ENCODE measurements at regions not wholly inside any gene's neighbourhood (a gene's known extent, or its start where the extent isn't known, plus 50 kb on each side); places are given as distances from the start of the nearest gene placed in this dataset.

DNA sequence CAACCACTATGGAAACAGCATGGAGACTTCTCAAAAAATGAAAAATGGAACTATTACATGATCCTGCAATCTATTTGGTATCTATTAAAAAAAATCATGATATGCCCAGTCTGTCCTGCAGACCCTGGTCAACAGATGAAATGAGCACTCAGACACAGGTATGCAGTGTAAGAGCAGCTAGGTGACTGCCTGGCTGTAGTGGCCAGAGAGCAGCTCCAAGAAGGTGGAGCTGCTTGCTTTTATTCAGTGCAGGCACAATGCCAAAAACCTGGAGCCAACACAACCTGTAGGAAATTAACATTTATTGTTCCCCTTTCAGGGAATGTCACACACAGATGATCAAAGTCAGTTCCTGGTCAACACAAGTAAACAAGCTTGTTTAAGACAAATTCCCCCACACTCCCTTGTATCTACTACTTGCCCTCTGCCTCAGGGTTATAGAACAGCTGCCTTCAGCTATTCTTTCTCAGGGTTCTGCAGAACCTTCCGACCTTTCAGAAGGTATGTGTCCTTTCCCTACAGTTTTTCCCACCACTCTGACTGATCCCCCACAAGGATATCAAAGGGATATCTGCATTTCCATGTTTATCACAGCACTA, 933.7 kb upstream of the SLITRK5 start:
- Mint-ChIP-seq H3K27ac (no peak overlapping the region), H3K4me3 (no peak overlapping the region), H3K4me1 (ENCODE audit: low read depth) (no peaks in the 10 kb centered on the region), H3K36me3 (ENCODE audit: low read depth) (no peaks in the 10 kb centered on the region), H3K9me3 (peaks cover 38% of the 10 kb centered on the region), H3K27me3 (ENCODE audit: low read depth) (no peaks in the 10 kb centered on the region)
- DNase-seq (ENCODE audit: low spot score): no peak

DNA sequence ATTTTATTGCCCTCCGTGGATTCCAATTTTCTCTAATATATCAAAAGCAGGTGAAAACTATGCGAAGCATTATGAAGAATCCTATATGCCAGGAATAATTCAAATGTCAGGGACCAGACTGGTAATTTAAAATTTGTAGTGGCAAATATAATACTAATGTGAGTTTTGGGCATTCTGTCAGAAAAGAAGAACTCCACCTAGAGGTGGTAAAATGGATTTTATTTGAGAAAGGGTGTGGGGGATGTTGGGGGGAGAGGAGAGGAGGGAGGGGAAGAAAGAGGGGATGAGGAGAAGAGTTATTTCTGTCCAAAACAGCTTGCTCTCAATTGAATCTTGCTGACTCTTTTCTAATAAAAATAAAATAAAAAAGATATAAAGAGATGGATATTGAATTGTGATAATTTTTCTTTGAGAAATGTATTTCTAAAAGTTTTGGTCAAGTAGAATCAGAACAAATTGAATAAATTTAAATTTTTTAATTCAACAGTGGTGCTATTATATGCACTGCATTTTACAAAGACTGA, 929.3 kb upstream of the SLITRK5 start:
- H3K9me3 Mint-ChIP-seq: peaks cover 26% of the 10 kb centered on the region
- no peaks in the 10 kb centered on the region for H3K27me3 Mint-ChIP-seq (ENCODE audit: low read depth)
- H3K36me3 Mint-ChIP-seq (ENCODE audit: low read depth): no peaks in the 10 kb centered on the region
- no peak for DNase-seq (ENCODE audit: low spot score)
- no peak overlapping the region for H3K27ac Mint-ChIP-seq
- no peak overlapping the region for H3K4me3 Mint-ChIP-seq
- no peaks in the 10 kb centered on the region for H3K4me1 Mint-ChIP-seq (ENCODE audit: low read depth)

DNA sequence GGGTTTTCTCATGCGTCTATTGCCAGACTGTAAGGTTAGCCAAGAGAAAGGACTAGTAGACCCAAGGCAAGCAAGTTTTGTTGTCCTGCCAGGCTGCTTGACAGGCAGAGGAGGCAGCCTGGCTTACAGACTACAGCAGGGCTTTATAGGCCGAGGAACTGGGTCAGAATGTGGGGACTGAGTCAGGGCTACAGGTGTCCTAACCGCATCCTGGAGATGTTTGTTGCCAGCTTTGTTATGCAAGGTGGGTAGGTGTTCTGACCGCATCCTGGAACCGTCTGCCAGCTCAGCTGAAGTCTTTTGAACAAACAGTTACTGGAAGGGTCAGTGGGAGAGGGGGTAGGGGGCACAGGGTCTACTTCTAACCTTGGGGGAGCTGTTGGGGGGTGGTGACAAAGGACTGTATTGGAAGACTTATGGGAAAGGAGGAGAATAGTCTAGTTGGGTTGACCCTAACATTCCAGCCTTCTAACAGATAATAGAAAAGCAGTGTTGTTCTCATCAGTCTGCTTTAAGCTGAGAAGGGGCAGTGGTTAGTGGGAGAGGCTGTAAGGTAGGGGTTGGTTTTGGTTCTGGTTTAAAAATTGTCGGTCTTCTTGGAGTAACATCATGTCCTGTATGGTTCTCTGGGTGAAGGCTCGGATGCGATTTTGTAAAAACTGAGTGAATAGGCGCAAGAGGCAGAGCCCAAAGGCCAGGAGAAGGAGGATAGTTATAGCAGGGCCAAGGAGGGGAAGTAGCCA, 913.8 kb upstream of the SLITRK5 start:
- no peaks in the 10 kb centered on the region for H3K27me3 Mint-ChIP-seq (ENCODE audit: low read depth)
- H3K36me3 Mint-ChIP-seq (ENCODE audit: low read depth): no peaks in the 10 kb centered on the region
- no peaks in the 10 kb centered on the region for H3K4me1 Mint-ChIP-seq (ENCODE audit: low read depth)
- DNase-seq (ENCODE audit: low spot score): no peak
- no peak overlapping the region for H3K4me3 Mint-ChIP-seq
- H3K9me3 Mint-ChIP-seq: peaks cover 41% of the 10 kb centered on the region
- H3K27ac Mint-ChIP-seq: no peak overlapping the region

GRCh38 chr13:86758116-86758515, 913.1 kb upstream of the SLITRK5 start:
- Mint-ChIP-seq H3K27ac (no peak overlapping the region), H3K4me1 (ENCODE audit: low read depth) (no peaks in the 10 kb centered on the region), H3K4me3 (no peak overlapping the region), H3K9me3 (peaks cover 48% of the 10 kb centered on the region), H3K27me3 (ENCODE audit: low read depth) (no peaks in the 10 kb centered on the region), H3K36me3 (ENCODE audit: low read depth) (no peaks in the 10 kb centered on the region)
- DNase-seq (ENCODE audit: low spot score): no peak

DNA sequence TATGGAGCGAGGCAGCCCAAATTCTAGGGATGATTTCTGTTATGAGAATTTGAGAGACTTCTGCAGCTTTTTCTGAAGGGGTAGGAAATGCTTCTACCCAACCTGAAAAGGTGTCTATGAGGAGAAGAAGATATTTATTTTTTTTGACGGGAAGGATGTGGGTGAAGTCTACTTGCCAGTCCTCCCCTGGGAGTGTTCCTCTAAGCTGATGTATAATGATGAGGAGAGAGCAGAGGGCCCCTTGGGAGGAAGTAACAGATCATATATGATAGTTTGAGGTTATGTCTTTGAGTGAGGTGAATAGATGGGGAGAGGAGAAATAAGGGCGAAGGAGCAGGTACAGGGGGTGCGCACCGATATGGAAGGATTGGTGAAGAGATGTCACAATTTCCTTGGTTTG, 910.6 kb upstream of the SLITRK5 start:
- peaks cover 66% of the 10 kb centered on the region for H3K9me3 Mint-ChIP-seq

DNA sequence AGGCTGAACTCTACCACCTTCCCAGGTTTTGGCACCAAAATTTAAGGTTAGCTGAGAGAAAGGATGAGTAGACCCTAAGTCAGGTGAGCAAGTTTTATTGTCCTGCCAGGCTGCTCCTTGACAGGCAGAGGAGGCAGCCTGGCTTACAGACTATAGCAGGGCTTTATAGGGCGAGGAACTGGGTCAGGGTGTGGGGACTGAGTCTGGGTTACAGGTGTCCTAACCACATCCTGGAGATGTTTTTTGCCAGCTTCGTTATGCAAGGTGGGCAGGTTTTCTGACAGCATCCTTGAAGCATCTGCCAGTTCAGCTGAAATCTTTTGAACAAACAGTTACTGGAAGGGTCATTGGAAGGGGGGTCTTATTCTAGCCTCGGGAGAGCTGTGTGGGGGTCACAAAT, 905.7 kb upstream of the SLITRK5 start:
- DNase-seq (ENCODE audit: low spot score): no peak
- Mint-ChIP-seq H3K4me1 (ENCODE audit: low read depth) (no peaks in the 10 kb centered on the region), H3K27me3 (ENCODE audit: low read depth) (no peaks in the 10 kb centered on the region), H3K27ac (no peak overlapping the region), H3K9me3 (peaks cover 56% of the 10 kb centered on the region), H3K4me3 (no peak overlapping the region), H3K36me3 (ENCODE audit: low read depth) (no peaks in the 10 kb centered on the region)

More for the DNA sequence above, 910.6 kb upstream of the SLITRK5 start:
- Mint-ChIP-seq H3K4me1 (ENCODE audit: low read depth) (no peaks in the 10 kb centered on the region), H3K27me3 (ENCODE audit: low read depth) (no peaks in the 10 kb centered on the region), H3K27ac (no peak overlapping the region), H3K4me3 (no peak overlapping the region), H3K36me3 (ENCODE audit: low read depth) (no peaks in the 10 kb centered on the region)
- no peak for DNase-seq (ENCODE audit: low spot score)

DNA sequence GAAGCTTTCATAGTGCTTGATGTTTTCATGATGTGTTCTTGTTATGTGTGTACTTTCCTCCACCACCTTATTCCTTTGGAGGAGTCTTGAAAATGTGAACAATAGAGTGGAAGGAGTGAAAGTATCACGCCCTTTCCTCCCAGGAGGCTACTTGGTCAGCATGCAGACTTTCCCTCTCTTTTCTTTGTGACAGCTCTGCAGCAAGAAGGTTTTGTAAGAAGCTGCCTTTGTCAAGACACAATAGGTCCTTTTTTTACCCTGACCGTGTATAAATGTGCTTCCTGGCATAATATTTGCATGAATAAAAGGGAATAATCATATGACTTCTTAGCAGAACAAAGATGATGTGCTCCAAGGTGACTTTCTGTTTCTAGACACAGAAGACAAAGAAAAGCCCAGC, 882.6 kb upstream of the SLITRK5 start:
- Mint-ChIP-seq H3K36me3 (ENCODE audit: low read depth) (no peaks in the 10 kb centered on the region), H3K4me3 (no peak overlapping the region), H3K27ac (no peak overlapping the region), H3K9me3 (peaks cover 41% of the 10 kb centered on the region), H3K4me1 (ENCODE audit: low read depth) (no peaks in the 10 kb centered on the region), H3K27me3 (ENCODE audit: low read depth) (no peaks in the 10 kb centered on the region)
- DNase-seq (ENCODE audit: low spot score): no peak

GRCh38 chr13:86792153-86792651, 879.0 kb upstream of the SLITRK5 start:
- no peaks in the 10 kb centered on the region for H3K36me3 Mint-ChIP-seq (ENCODE audit: low read depth)
- H3K27me3 Mint-ChIP-seq (ENCODE audit: low read depth): no peaks in the 10 kb centered on the region
- no peak overlapping the region for H3K4me3 Mint-ChIP-seq
- H3K27ac Mint-ChIP-seq: no peak overlapping the region
- H3K4me1 Mint-ChIP-seq (ENCODE audit: low read depth): no peaks in the 10 kb centered on the region
- H3K9me3 Mint-ChIP-seq: peaks cover 29% of the 10 kb centered on the region
- no peak for DNase-seq (ENCODE audit: low spot score)

DNA sequence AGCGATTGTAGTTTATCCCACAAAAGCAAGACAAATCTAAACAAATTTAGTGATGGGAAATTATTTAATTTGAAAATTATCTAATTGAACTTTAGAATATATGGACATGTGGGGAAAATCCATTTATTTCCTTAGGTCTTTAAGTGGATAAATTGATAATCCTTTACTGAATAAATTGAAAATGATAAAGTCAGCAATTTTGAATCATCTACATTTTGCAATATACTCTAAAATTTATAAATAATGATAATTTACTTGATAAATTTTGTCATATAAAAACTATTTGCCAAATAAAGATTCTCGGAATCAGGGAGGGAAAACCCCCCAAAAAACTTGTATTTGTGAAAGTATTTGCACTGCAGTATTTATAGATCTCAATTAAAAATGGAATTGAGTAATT, 875.3 kb upstream of the SLITRK5 start:
- Mint-ChIP-seq H3K27ac (no peak overlapping the region), H3K9me3 (peaks cover 24% of the 10 kb centered on the region), H3K27me3 (ENCODE audit: low read depth) (no peaks in the 10 kb centered on the region), H3K4me3 (no peak overlapping the region), H3K36me3 (ENCODE audit: low read depth) (no peaks in the 10 kb centered on the region), H3K4me1 (ENCODE audit: low read depth) (no peaks in the 10 kb centered on the region)
- no peak for DNase-seq (ENCODE audit: low spot score)

GRCh38 chr13:86810361-86810760, 860.8 kb upstream of the SLITRK5 start:
- Mint-ChIP-seq H3K4me3 (no peak overlapping the region), H3K27me3 (ENCODE audit: low read depth) (no peaks in the 10 kb centered on the region), H3K36me3 (ENCODE audit: low read depth) (no peaks in the 10 kb centered on the region), H3K9me3 (peaks cover 21% of the 10 kb centered on the region), H3K27ac (no peak overlapping the region), H3K4me1 (ENCODE audit: low read depth) (no peaks in the 10 kb centered on the region)
- DNase-seq (ENCODE audit: low spot score): no peak

GRCh38 chr13:86813198-86813597, 858.0 kb upstream of the SLITRK5 start:
- DNase-seq (ENCODE audit: low spot score): no peak
- Mint-ChIP-seq H3K4me3 (no peak overlapping the region), H3K27ac (no peak overlapping the region), H3K4me1 (ENCODE audit: low read depth) (no peaks in the 10 kb centered on the region), H3K36me3 (ENCODE audit: low read depth) (no peaks in the 10 kb centered on the region), H3K9me3 (peaks cover 8% of the 10 kb centered on the region), H3K27me3 (ENCODE audit: low read depth) (no peaks in the 10 kb centered on the region)

DNA sequence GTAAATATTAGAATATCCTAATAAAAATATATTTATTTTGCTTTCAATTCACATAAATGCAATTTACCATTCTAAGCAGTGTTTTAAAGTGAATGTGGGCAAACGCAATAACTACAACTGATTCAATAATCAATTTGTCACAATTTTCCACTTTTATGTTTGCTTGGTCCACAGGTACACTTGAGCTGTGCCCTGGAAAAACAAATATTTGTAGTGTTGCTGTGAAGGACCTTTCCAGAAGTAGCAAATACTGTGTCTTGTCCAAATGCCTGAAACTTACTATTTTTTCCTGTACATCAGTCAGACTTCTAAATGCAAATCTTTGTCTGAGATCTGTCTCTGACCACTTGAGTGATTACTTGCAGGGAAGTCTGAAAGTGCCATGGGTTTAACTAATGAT, 845.8 kb upstream of the SLITRK5 start:
- Mint-ChIP-seq H3K27ac (no peak overlapping the region), H3K4me3 (no peak overlapping the region), H3K4me1 (ENCODE audit: low read depth) (no peaks in the 10 kb centered on the region), H3K9me3 (peaks cover 24% of the 10 kb centered on the region), H3K36me3 (ENCODE audit: low read depth) (no peaks in the 10 kb centered on the region), H3K27me3 (ENCODE audit: low read depth) (no peaks in the 10 kb centered on the region)
- no peak for DNase-seq (ENCODE audit: low spot score)

DNA sequence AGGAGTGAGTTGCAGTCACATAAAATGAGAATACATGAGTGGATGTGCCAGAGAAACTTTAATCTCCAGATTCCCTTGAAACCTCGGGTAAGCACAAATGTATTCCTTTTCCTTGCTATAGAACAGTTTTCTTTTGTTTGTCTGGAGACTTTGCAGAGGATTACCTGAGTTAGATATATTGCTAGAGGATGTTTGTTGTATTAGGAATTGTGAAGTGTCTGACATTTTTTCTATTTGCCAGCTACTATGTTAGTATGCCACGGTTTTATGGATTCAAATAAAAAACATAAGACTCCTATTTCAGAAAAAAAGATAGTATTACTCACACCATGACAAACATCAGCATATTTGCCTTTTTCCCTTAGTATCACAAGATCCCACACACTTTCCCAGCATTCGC, 844.9 kb upstream of the SLITRK5 start:
- Mint-ChIP-seq H3K4me1 (ENCODE audit: low read depth) (no peaks in the 10 kb centered on the region), H3K27me3 (ENCODE audit: low read depth) (no peaks in the 10 kb centered on the region), H3K27ac (no peak overlapping the region), H3K36me3 (ENCODE audit: low read depth) (no peaks in the 10 kb centered on the region), H3K4me3 (no peak overlapping the region), H3K9me3 (peaks cover 18% of the 10 kb centered on the region)
- no peak for DNase-seq (ENCODE audit: low spot score)

- H3K27ac Mint-ChIP-seq: no peak overlapping the region
- peaks cover 11% of the 10 kb centered on the region for H3K9me3 Mint-ChIP-seq
- H3K36me3 Mint-ChIP-seq (ENCODE audit: low read depth): no peaks in the 10 kb centered on the region
- DNase-seq (ENCODE audit: low spot score): no peak
- no peak overlapping the region for H3K4me3 Mint-ChIP-seq
- no peaks in the 10 kb centered on the region for H3K27me3 Mint-ChIP-seq (ENCODE audit: low read depth)
- no peaks in the 10 kb centered on the region for H3K4me1 Mint-ChIP-seq (ENCODE audit: low read depth)
Measured at GRCh38 chr13:86830046-86830445, 841.1 kb upstream of the SLITRK5 start.

All from T-helper 2 cell treated with Interferon-gamma antibody and Interleukin-4, amounts not matched to agents 5 μg/mL and 100 μg/mL, for 36 hours (primary cell).